ENCODE measurements at regions not wholly inside any gene's neighbourhood (a gene's known extent, or its start where the extent isn't known, plus 50 kb on each side); places are given as distances from the start of the nearest gene placed in this dataset.
"Not testable (repeated sequence)": the region's sequence is repeated elsewhere in the genome, so short reads cannot be mapped to it uniquely, and the experiment has no call there.

DNA sequence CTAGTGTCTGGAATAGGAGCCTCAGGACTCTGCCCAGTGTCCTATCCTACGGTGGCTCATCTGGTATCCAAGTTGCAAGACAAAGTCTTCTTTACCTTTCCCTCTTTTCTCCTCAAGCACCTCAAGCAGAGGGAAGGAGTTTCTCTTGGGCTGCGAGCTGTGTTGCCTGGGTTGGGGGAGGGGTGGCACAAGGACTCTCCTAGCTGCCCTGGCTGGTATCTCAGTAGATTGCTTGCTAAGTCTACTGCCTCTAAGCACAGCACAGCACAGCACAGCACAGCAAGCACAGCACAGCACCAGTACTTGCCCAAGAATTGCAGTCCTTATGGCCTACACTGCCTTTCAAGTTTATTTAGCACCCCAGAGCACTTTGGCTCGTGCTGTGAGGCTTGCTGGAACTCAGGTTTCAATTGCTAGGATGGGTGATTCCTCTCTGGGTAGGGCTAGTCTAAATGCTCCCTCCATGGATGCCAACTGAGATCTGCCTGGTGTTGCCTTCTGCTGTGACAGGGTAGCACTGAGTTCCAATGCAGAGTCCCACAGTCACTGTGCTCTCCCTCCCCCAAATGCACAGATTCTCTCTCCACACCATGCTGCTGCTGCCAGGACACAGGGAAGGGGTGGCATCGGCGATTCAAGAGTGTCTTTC is 213.1 kb upstream of the POU5F2 start:
- TF ChIP-seq CTCF (IDR thresholded peaks at IDR 0.05; ENCODE audit: control extremely low read depth, extremely low read depth, low read depth, missing control alignments): no peak
- ChIA-PET POLR2A (no interaction called here), CTCF (interaction anchor here (1.0 to 1.4 kb wide), 2 partner anchors 11 to 15 kb away, joined by 3 read pairs; no protein-coding TSS in a partner anchor)
- no peak for DNase-seq (ENCODE audit: extremely low spot score)

- DNase-seq (ENCODE audit: extremely low spot score): no peak
- ChIA-PET POLR2A (no interaction called here), CTCF (no interaction called here)
- TF ChIP-seq CTCF (IDR thresholded peaks at IDR 0.05; ENCODE audit: control extremely low read depth, extremely low read depth, low read depth, missing control alignments): no peak
Measured at GRCh38 chr5:93953442-93953841, 212.0 kb upstream of the POU5F2 start.

GRCh38 chr5:93941897-93942296 is 200.5 kb upstream of the POU5F2 start:
- no peak for TF ChIP-seq CTCF (IDR thresholded peaks at IDR 0.05; ENCODE audit: control extremely low read depth, extremely low read depth, low read depth, missing control alignments)
- ChIA-PET POLR2A (no interaction called here), CTCF (interaction anchor here (0.8 kb wide), 1 partner anchor 9 kb away, joined by 4 read pairs; no protein-coding TSS in a partner anchor)
- DNase-seq (ENCODE audit: extremely low spot score): no peak

GRCh38 chr5:93933269-93933668 is 191.9 kb upstream of the POU5F2 start:
- POLR2A ChIA-PET; DNase-seq (ENCODE audit: extremely low spot score): not testable (repeated sequence)
- CTCF ChIA-PET: interaction anchor here (1.0 to 1.6 kb wide), 2 partner anchors 9 to 55 kb away, joined by 4 read pairs; no protein-coding TSS in a partner anchor

DNA sequence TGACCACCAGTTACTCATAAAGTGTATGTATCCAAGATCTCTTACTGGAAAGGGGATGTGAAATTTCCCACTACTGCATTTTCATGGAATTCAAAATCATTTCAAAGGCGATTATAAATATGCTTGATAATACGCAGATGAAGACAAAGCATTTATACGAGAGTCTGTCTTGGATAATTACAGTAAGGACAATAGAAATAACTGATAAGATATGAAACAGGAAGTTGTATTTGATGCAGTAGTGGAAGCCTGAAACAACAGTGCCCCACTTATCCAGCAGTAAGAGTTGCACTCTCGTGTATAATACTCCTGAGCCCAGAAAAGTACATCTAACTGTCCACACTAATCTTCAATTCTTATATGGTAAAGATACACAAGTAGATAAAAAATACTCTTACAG is 188.7 kb upstream of the POU5F2 start:
- CTCF ChIA-PET: no interaction called here
- no peak for DNase-seq (ENCODE audit: extremely low spot score)
- POLR2A ChIA-PET: no interaction called here
- TF ChIP-seq CTCF (IDR thresholded peaks at IDR 0.05; ENCODE audit: control extremely low read depth, extremely low read depth, low read depth, missing control alignments): no peak

- DNase-seq (ENCODE audit: extremely low spot score): no peak
- ChIA-PET POLR2A (no interaction called here), CTCF (no interaction called here)
- no peak for TF ChIP-seq CTCF (IDR thresholded peaks at IDR 0.05; ENCODE audit: control extremely low read depth, extremely low read depth, low read depth, missing control alignments)
Measured at GRCh38 chr5:93929131-93929530, 187.7 kb upstream of the POU5F2 start.

DNA sequence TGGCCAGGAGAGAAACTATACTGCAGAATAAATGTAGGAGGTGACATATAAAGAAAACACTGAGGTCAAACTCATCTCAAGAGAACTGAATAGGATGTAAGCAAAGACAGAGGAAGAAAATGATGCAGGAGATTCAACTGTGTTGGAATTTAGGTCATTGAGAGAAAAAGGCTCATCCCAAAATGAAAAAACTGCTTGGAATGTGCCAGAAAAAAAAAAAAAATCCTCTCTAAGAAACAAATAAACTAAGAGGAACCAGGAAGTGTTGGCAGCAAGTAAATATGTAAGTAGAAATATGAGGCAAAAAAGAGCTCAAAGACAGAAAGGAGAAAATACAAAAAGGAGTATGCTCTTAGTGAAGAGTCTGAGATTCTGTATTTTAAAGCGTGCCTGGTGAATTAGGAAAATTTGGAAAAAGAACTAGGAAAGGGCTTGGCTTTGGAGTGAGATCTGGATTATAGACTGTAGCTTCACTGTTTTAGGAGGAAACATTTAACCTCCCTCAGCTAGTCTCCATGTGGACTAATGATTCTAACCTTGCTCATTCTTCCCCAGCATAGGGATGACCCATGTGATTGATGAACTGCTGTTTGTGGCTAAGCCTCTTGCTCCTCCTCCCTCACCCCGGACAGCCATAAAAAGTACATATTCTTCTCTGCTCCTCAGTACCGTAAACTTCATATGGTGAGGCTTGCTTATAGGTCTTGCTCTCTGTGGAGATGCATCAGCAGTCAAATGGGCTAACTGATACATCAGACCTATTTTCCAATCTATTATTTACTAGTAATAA is 185.6 kb upstream of the POU5F2 start:
- POLR2A ChIA-PET: no interaction called here
- CTCF ChIA-PET: no interaction called here
- no peak for DNase-seq (ENCODE audit: extremely low spot score)
- no peak for TF ChIP-seq CTCF (IDR thresholded peaks at IDR 0.05; ENCODE audit: control extremely low read depth, extremely low read depth, low read depth, missing control alignments)
